ENCODE measurements at regions not wholly inside any gene's neighbourhood (a gene's known extent, or its start where the extent isn't known, plus 50 kb on each side); places are given as distances from the start of the nearest gene placed in this dataset.

- no peak for TF ChIP-seq GABPA (IDR thresholded peaks at IDR 0.05; ENCODE audit: low read depth)
- no peak for TF ChIP-seq SIN3A (IDR thresholded peaks at IDR 0.05; ENCODE audit: low read depth, low read length)
- TF ChIP-seq ATF3 (IDR thresholded peaks at IDR 0.05; ENCODE audit: borderline replicate concordance, extremely low read depth, low read depth, low read length), result no peak
Measured at GRCh38 chr3:188031121-188031520, 122.8 kb upstream of the LPP start.
